ENCODE measurements at regions not wholly inside any gene's neighbourhood (a gene's known extent, or its start where the extent isn't known, plus 50 kb on each side); places are given as distances from the start of the nearest gene placed in this dataset.
"Not testable (repeated sequence)": the region's sequence is repeated elsewhere in the genome, so short reads cannot be mapped to it uniquely, and the experiment has no call there.

GRCh38 chr2:159880729-159881128 lies 82.7 kb upstream of the CD302 start:
- Mint-ChIP-seq H3K27me3 (ENCODE audit: low read depth) (no peaks in the 10 kb centered on the region), H3K36me3 (ENCODE audit: low read depth) (no peaks in the 10 kb centered on the region), H3K27ac (ENCODE audit: unreplicated experiment) (no peak overlapping the region), H3K9me3 (ENCODE audit: low read depth) (no peaks in the 10 kb centered on the region), H3K4me1 (ENCODE audit: low read depth) (peaks cover 19% of the 10 kb centered on the region), H3K4me3 (ENCODE audit: unreplicated experiment) (no peak overlapping the region)
- no peak for DNase-seq (ENCODE audit: low spot score)
- no peak for TF ChIP-seq CTCF (IDR thresholded peaks at IDR 0.05)

GRCh38 chr2:159879051-159879604 lies 81.1 kb upstream of the CD302 start:
- peaks cover 19% of the 10 kb centered on the region for H3K4me1 Mint-ChIP-seq (ENCODE audit: low read depth)
- no peak for TF ChIP-seq CTCF (IDR thresholded peaks at IDR 0.05)
- H3K27me3 Mint-ChIP-seq (ENCODE audit: low read depth), result no peaks in the 10 kb centered on the region
- H3K36me3 Mint-ChIP-seq (ENCODE audit: low read depth), result no peaks in the 10 kb centered on the region
- peak overlapping the region; percentile 53 for H3K27ac Mint-ChIP-seq (ENCODE audit: unreplicated experiment)
- DNase-seq (ENCODE audit: low spot score), result no peak
- H3K9me3 Mint-ChIP-seq (ENCODE audit: low read depth), result no peaks in the 10 kb centered on the region
- no peak overlapping the region for H3K4me3 Mint-ChIP-seq (ENCODE audit: unreplicated experiment)

- DNase-seq (ENCODE audit: low spot score), result no peak
- TF ChIP-seq CTCF (IDR thresholded peaks at IDR 0.05), result no peak
- Mint-ChIP-seq H3K27me3 (ENCODE audit: low read depth) (no peaks in the 10 kb centered on the region), H3K36me3 (ENCODE audit: low read depth) (no peaks in the 10 kb centered on the region), H3K27ac (ENCODE audit: unreplicated experiment) (no peak overlapping the region), H3K9me3 (ENCODE audit: low read depth) (no peaks in the 10 kb centered on the region), H3K4me1 (ENCODE audit: low read depth) (peaks cover 15% of the 10 kb centered on the region), H3K4me3 (ENCODE audit: unreplicated experiment) (no peak overlapping the region)
Measured at GRCh38 chr2:159875083-159875482, 77.1 kb upstream of the CD302 start.

GRCh38 chr2:159873258-159873657 lies 75.2 kb upstream of the CD302 start:
- H3K27me3 Mint-ChIP-seq (ENCODE audit: low read depth), result no peaks in the 10 kb centered on the region
- no peaks in the 10 kb centered on the region for H3K36me3 Mint-ChIP-seq (ENCODE audit: low read depth)
- DNase-seq (ENCODE audit: low spot score), result no peak
- no peak overlapping the region for H3K4me3 Mint-ChIP-seq (ENCODE audit: unreplicated experiment)
- no peak for TF ChIP-seq CTCF (IDR thresholded peaks at IDR 0.05)
- H3K9me3 Mint-ChIP-seq (ENCODE audit: low read depth), result no peaks in the 10 kb centered on the region
- H3K4me1 Mint-ChIP-seq (ENCODE audit: low read depth), result no peaks in the 10 kb centered on the region
- no peak overlapping the region for H3K27ac Mint-ChIP-seq (ENCODE audit: unreplicated experiment)

- Mint-ChIP-seq H3K27me3 (ENCODE audit: low read depth) (no peaks in the 10 kb centered on the region), H3K4me3 (ENCODE audit: unreplicated experiment) (no peak overlapping the region), H3K36me3 (ENCODE audit: low read depth) (no peaks in the 10 kb centered on the region), H3K4me1 (ENCODE audit: low read depth) (no peaks in the 10 kb centered on the region), H3K9me3 (ENCODE audit: low read depth) (no peaks in the 10 kb centered on the region), H3K27ac (ENCODE audit: unreplicated experiment) (no peak overlapping the region)
- DNase-seq (ENCODE audit: low spot score), result no peak
- TF ChIP-seq CTCF (IDR thresholded peaks at IDR 0.05), result no peak
Measured at GRCh38 chr2:159872353-159872752, 74.3 kb upstream of the CD302 start.

- not testable (repeated sequence) for DNase-seq (ENCODE audit: low spot score); H3K27me3 Mint-ChIP-seq (ENCODE audit: low read depth); H3K27ac Mint-ChIP-seq (ENCODE audit: unreplicated experiment); H3K4me3 Mint-ChIP-seq (ENCODE audit: unreplicated experiment); H3K9me3 Mint-ChIP-seq (ENCODE audit: low read depth); H3K36me3 Mint-ChIP-seq (ENCODE audit: low read depth); H3K4me1 Mint-ChIP-seq (ENCODE audit: low read depth)
Measured at GRCh38 chr2:159868598-159869159, 70.7 kb upstream of the CD302 start.

Measured in chondrocyte (in vitro differentiated cells).